ENCODE measurements at regions not wholly inside any gene's neighbourhood (a gene's known extent, or its start where the extent isn't known, plus 50 kb on each side); places are given as distances from the start of the nearest gene placed in this dataset.
A peak's percentile ranks its signal among the peaks of the same experiment; 100 is the strongest.

DNA sequence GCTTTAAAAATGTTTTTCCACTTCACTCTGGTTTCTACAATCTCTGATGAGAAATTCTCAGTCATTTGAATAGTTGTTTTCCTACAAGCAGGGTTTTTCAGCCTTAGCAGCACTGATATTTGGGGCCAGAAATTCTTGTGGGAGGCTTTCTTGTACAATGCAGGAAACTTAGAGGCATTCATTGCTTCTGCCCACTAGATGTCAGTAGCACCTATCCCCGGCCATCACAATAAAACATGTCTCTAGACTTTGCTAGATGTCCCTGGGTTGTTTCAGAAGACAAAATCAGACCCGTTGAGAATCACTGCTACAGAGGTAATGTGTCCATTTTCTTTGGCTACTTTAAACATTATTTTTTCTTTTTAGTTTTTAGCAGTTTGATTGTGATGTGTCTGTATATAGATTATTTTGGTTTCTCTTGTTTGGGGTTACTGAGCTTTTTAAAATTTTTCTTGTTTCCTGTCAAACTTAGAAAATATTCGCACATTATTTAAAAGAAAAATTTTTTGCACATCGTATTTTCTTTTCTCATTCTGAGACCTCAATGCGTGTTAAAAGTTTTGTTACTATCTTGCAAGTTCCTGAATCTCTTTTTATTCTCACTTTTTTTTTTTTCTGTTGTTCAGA, 60.8 kb upstream of the CCDC179 start:
- TF ChIP-seq, protein P1, sequence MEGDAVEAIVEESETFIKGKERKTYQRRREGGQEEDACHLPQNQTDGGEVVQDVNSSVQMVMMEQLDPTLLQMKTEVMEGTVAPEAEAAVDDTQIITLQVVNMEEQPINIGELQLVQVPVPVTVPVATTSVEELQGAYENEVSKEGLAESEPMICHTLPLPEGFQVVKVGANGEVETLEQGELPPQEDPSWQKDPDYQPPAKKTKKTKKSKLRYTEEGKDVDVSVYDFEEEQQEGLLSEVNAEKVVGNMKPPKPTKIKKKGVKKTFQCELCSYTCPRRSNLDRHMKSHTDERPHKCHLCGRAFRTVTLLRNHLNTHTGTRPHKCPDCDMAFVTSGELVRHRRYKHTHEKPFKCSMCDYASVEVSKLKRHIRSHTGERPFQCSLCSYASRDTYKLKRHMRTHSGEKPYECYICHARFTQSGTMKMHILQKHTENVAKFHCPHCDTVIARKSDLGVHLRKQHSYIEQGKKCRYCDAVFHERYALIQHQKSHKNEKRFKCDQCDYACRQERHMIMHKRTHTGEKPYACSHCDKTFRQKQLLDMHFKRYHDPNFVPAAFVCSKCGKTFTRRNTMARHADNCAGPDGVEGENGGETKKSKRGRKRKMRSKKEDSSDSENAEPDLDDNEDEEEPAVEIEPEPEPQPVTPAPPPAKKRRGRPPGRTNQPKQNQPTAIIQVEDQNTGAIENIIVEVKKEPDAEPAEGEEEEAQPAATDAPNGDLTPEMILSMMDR (IDR thresholded peaks at IDR 0.05): peak in 1 of 2 donors; percentile 24
- no peak for TF ChIP-seq POLR2A (IDR thresholded peaks at IDR 0.05)

Data from suprapubic skin (tissue), 3 donors.